Kidney (tissue), 13 donors: ENCODE measurements at regions not wholly inside any gene's neighbourhood (a gene's known extent, or its start where the extent isn't known, plus 50 kb on each side); places are given as distances from the start of the nearest gene placed in this dataset.
A peak's percentile ranks its signal among the peaks of the same experiment; 100 is the strongest.
"Not testable (repeated sequence)": the region's sequence is repeated elsewhere in the genome, so short reads cannot be mapped to it uniquely, and the experiment has no call there.

ENCODE experiments used
- DNase-seq, 5 donors: peaks; one replicate each; pipeline ENCODE4 v3.0.0-alpha.2; 2013 to 2020
- FAIRE-seq: peaks from 2 replicates; lab custom pipeline; 2012; peaks lifted over from hg19 to GRCh38; lab: Jason Lieb, UNC
- H3K27ac ChIP-seq, 2 donors: one replicate each; pipeline ENCODE4 v1.7.0; 2013; ENCODE audit warnings: low read depth in 2 of 2, low read length in 2 of 2, inconsistent platforms in 1 of 2
- H3K27me3 ChIP-seq: one replicate; pipeline ENCODE4 v1.7.1; 2013; ENCODE audit warnings: low read length, inconsistent platforms; ENCODE audit not compliant: control insufficient read depth, insufficient read depth
- H3K36me3 ChIP-seq, 3 donors: one replicate each; pipeline versions ENCODE4 v1.7.0 to v1.7.1; 2013; ENCODE audit warnings: low read length in 3 of 3, control low read depth in 1 of 3, inconsistent platforms in 1 of 3; ENCODE audit not compliant: insufficient read depth in 3 of 3, control insufficient read depth in 2 of 3
- H3K4me1 ChIP-seq, 3 donors: one replicate each; pipeline versions ENCODE4 v1.7.0 to v1.7.1; 2013; ENCODE audit warnings: low read length in 3 of 3, inconsistent platforms in 1 of 3, low read depth in 1 of 3; ENCODE audit not compliant: control insufficient read depth in 2 of 3, insufficient read depth in 2 of 3
- H3K4me3 ChIP-seq, 3 donors: one replicate each; pipeline versions ENCODE4 v1.7.0 to v1.8.1; 2013; ENCODE audit warnings: low read length in 3 of 3, control low read depth in 1 of 3, inconsistent platforms in 1 of 3
- H3K9ac ChIP-seq, 3 donors: one replicate each; pipeline versions ENCODE4 v1.7.0 to v1.7.1; 2013; ENCODE audit warnings: low read length in 3 of 3, control low read depth in 1 of 3, inconsistent platforms in 1 of 3
- H3K9me3 ChIP-seq, 3 donors: one replicate each; pipeline versions ENCODE4 v1.7.0 to v1.7.1; 2013; ENCODE audit warnings: low read length in 3 of 3, control low read depth in 1 of 3, inconsistent platforms in 1 of 3; ENCODE audit not compliant: control insufficient read depth in 2 of 3, insufficient read depth in 1 of 3
- CTCF ChIP-seq: IDR thresholded peaks from 3 replicates; pipeline ENCODE4 v1.5.1; 2012; ENCODE audit warnings: mild to moderate bottlenecking, moderate library complexity, borderline replicate concordance; ENCODE audit not compliant: insufficient read depth; ENCODE audit errors: extremely low read depth
- intact Hi-C: fragments of 100-400 bp; cut with DNase I; formaldehyde crosslinking; loops from one replicate; pipeline ENCODE4 v1.11.1; 2022
- donor health status: control.
- donor health status: control.
- donor health status: control.
- donor health status: control.
- donor health status: control.
- donor health status: DM: yes; HTN: yes; CAD: no.
- donor health status: Normal renal cell carcinoma (clear cell type).

GRCh38 chr6:105677671-105678475, 275.0 kb upstream of the PREP start:
- no peak for DNase-seq
- no peak for TF ChIP-seq CTCF
- no peak overlapping the region for H3K27ac ChIP-seq
- H3K27me3 ChIP-seq = no peaks in the 10 kb centered on the region
- H3K9ac ChIP-seq = no peak overlapping the region
- no peaks in the 10 kb centered on the region for H3K36me3 ChIP-seq
- no peaks in the 10 kb centered on the region for H3K4me1 ChIP-seq
- FAIRE-seq = no peak
- H3K9me3 ChIP-seq = no peaks in the 10 kb centered on the region
- H3K4me3 ChIP-seq = no peak overlapping the region
- intact Hi-C loops = no loop called here

- H3K36me3 ChIP-seq = no peaks in the 10 kb centered on the region
- H3K27me3 ChIP-seq = no peaks in the 10 kb centered on the region
- H3K9me3 ChIP-seq = no peaks in the 10 kb centered on the region
- H3K27ac ChIP-seq = no peak overlapping the region
- TF ChIP-seq CTCF = no peak
- H3K9ac ChIP-seq = no peak overlapping the region
- FAIRE-seq = no peak
- intact Hi-C loops = no loop called here
- DNase-seq = no peak
- H3K4me3 ChIP-seq = no peak overlapping the region
- H3K4me1 ChIP-seq = no peaks in the 10 kb centered on the region
Measured at GRCh38 chr6:105676857-105677256, 274.0 kb upstream of the PREP start.

GRCh38 chr6:105675715-105676397, 273.0 kb upstream of the PREP start:
- no peaks in the 10 kb centered on the region for H3K27me3 ChIP-seq
- H3K4me1 ChIP-seq = no peaks in the 10 kb centered on the region
- no peaks in the 10 kb centered on the region for H3K36me3 ChIP-seq
- no peak overlapping the region for H3K9ac ChIP-seq
- FAIRE-seq (no peak), DNase-seq (no peak)
- H3K9me3 ChIP-seq = no peaks in the 10 kb centered on the region
- H3K27ac ChIP-seq = no peak overlapping the region
- TF ChIP-seq CTCF = no peak
- intact Hi-C loops = no loop called here
- no peak overlapping the region for H3K4me3 ChIP-seq

GRCh38 chr6:105672856-105673538, 270.1 kb upstream of the PREP start:
- peak; percentile 95 for FAIRE-seq
- H3K27me3 ChIP-seq, H3K9me3 ChIP-seq, H3K4me3 ChIP-seq, DNase-seq, H3K9ac ChIP-seq, H3K4me1 ChIP-seq, H3K36me3 ChIP-seq, intact Hi-C loops, H3K27ac ChIP-seq: not testable (repeated sequence)
